K562 (cell line): ENCODE measurements at regions not wholly inside any gene's neighbourhood (a gene's known extent, or its start where the extent isn't known, plus 50 kb on each side); places are given as distances from the start of the nearest gene placed in this dataset.

ENCODE experiments used
- ATAC-seq: fragments of 200-7000 bp; cut with Tn5 transposase; 3 replicates; pipeline ENCODE4 v1.9.1; 2020; ENCODE audit warnings: moderate library complexity
- BruUV-seq: library from RNA; stranded (reverse); fragments of 400-500 nt; replicated peaks from 2 replicates; lab custom pipeline; 2021; lab: Mats Ljungman, UMichigan
- CTCF ChIA-PET: fragments of 300-600 bp; formaldehyde crosslinking; extraction: SDS; loops from one replicate; lab custom pipeline; 2021; ENCODE audit warnings: low intra/inter-chr PET ratio; lab: Yijun Ruan, JAX
- POLR2A ChIA-PET: fragments of 300-600, 350-650 bp; sonication (Branson Sonifier 250); formaldehyde crosslinking; extraction: SDS; loops from one replicate; lab custom pipeline; 2021; ENCODE audit warnings: antibody characterized with exemption, inconsistent platforms; lab: Yijun Ruan, JAX
- DNase-seq, 4 experiments: peaks; one replicate each; pipeline versions ENCODE4 v3.0.0 to v3.0.0-alpha.2; 2011 to 2018; ENCODE audit warnings: low spot score in 3 of 4, mixed read lengths in 3 of 4; ENCODE audit errors: extremely low read depth in 1 of 4
- FAIRE-seq: peaks from 2 replicates; lab custom pipeline; 2011; peaks lifted over from hg19 to GRCh38; lab: Jason Lieb, UNC
- H2AFZ ChIP-seq: 2 replicates; pipeline ENCODE4 v1.6.0; 2011; ENCODE audit warnings: low read depth, low read length, control low read depth, inconsistent platforms
- H3K27ac ChIP-seq: fragments of 200-600 bp; 3 replicates; pipeline ENCODE4 v1.8.0; 2011; ENCODE audit warnings: low read depth, mild to moderate bottlenecking, control low read depth, inconsistent platforms, low read length, moderate library complexity, mixed read lengths; ENCODE audit errors: extremely low read depth
- H3K27me3 ChIP-seq, 2 experiments: fragments of 300-600 bp in 1 of 2; 2 replicates in 1 of 2; 3 replicates in 1 of 2; pipeline versions ENCODE4 v1.6.0 to v1.8.0; 2011; ENCODE audit warnings: inconsistent platforms in 2 of 2, low read length in 2 of 2, mild to moderate bottlenecking in 1 of 2, mixed read lengths in 1 of 2, moderate library complexity in 1 of 2; ENCODE audit not compliant: control insufficient read depth in 2 of 2, insufficient read depth in 2 of 2
- H3K36me3 ChIP-seq: fragments of 300-600 bp; 3 replicates; pipeline ENCODE4 v1.8.0; 2011; ENCODE audit warnings: mild to moderate bottlenecking, low read length, inconsistent platforms; ENCODE audit not compliant: control insufficient read depth, insufficient read depth
- H3K4me1 ChIP-seq, 2 experiments: fragments of 200-600 bp in 1 of 2; replicated peaks in 1 of 2; 2 replicates in 1 of 2; 3 replicates in 1 of 2; pipeline versions ENCODE4 v1.5.1 to v1.8.0; 2011; ENCODE audit warnings: inconsistent platforms in 2 of 2, low read length in 2 of 2, mild to moderate bottlenecking in 1 of 2, mixed read lengths in 1 of 2, moderate library complexity in 1 of 2; ENCODE audit not compliant: control insufficient read depth in 2 of 2, insufficient read depth in 2 of 2
- H3K4me2 ChIP-seq: 2 replicates; pipeline ENCODE4 v1.6.1; 2011; ENCODE audit warnings: low read length, control low read depth, inconsistent platforms, mixed read lengths; ENCODE audit not compliant: insufficient read depth
- H3K4me3 ChIP-seq: fragments of 200-600 bp; sonication (generic), shearing (Covaris generic); 2 replicates; pipeline ENCODE4 v1.5.1; 2016; ENCODE audit warnings: control low read depth, inconsistent platforms
- H3K79me2 ChIP-seq: fragments of 200-600 bp; 3 replicates; pipeline ENCODE4 v1.8.0; 2011; ENCODE audit warnings: low read length, inconsistent platforms; ENCODE audit not compliant: control insufficient read depth, insufficient read depth
- H3K9ac ChIP-seq, 2 experiments: 2 replicates each; pipeline versions ENCODE4 v1.6.0 to v1.6.1; 2011; ENCODE audit warnings: low read depth in 2 of 2, low read length in 2 of 2, control low read depth in 1 of 2, inconsistent platforms in 1 of 2, mild to moderate bottlenecking in 1 of 2, mixed read lengths in 1 of 2; ENCODE audit not compliant: insufficient read depth in 1 of 2
- H3K9me1 ChIP-seq: one replicate; pipeline ENCODE4 v1.6.0; 2011; ENCODE audit warnings: inconsistent platforms, mild to moderate bottlenecking, low read length, moderate library complexity; ENCODE audit not compliant: control insufficient read depth, insufficient read depth
- H3K9me3 ChIP-seq: replicated peaks from 2 replicates; pipeline ENCODE4 v1.5.1; 2011; ENCODE audit warnings: low read depth, low read length, inconsistent platforms; ENCODE audit not compliant: control insufficient read depth, insufficient read depth
- H4K20me1 ChIP-seq: replicated peaks from 2 replicates; pipeline ENCODE4 v1.6.1; 2011; ENCODE audit warnings: low read length, inconsistent platforms, mixed read lengths; ENCODE audit not compliant: control insufficient read depth, insufficient read depth
- DDX20 ChIP-seq: fragments of 450-650 bp; IDR thresholded peaks from 2 replicates; pipeline ENCODE4 v1.6.1; 2016; ENCODE audit warnings: missing genetic modification characterization, low read depth, mild to moderate bottlenecking, missing compliant biosample characterization, moderate library complexity
- HOXB6 ChIP-seq: fragments of 250-450 bp; sonication (Bioruptor Pico); IDR thresholded peaks from 2 replicates; pipeline ENCODE4 v1.5.1; 2022; ENCODE audit warnings: mild to moderate bottlenecking, borderline replicate concordance
- HSF4 ChIP-seq: fragments of 250-450 bp; sonication (Bioruptor Pico); IDR thresholded peaks from 2 replicates; pipeline ENCODE4 v2.1.2; 2022; ENCODE audit warnings: mild to moderate bottlenecking, moderate library complexity, borderline replicate concordance
- KAT2B ChIP-seq: IDR thresholded peaks from one replicate; pipeline ENCODE4 v1.6.1; 2012; ENCODE audit warnings: low read depth, mild to moderate bottlenecking, control low read depth, inconsistent platforms, low read length, moderate library complexity
- LARP7 ChIP-seq: fragments of 450-650 bp; IDR thresholded peaks from 2 replicates; pipeline ENCODE4 v1.6.1; 2016
- MAFG ChIP-seq: fragments of 450-650 bp; conservative IDR thresholded peaks from 2 replicates; pipeline ENCODE4 v1.6.1; 2016; ENCODE audit warnings: missing genetic modification characterization, missing compliant biosample characterization
- MTA2 ChIP-seq: fragments of 450-650 bp; IDR thresholded peaks from 2 replicates; pipeline ENCODE4 v1.6.1; 2016; ENCODE audit warnings: low read depth
- MYC ChIP-seq, 2 experiments: fragments of 250-450 bp in 1 of 2; sonication (Bioruptor Pico) in 1 of 2; IDR thresholded peaks; 2 replicates each; pipeline versions ENCODE4 v1.5.1 to v1.6.1; 2012 to 2021; ENCODE audit warnings: low read depth in 2 of 2, borderline replicate concordance in 1 of 2, improper control_type of control experiment in 1 of 2, low read length in 1 of 2, mild to moderate bottlenecking in 1 of 2, moderate library complexity in 1 of 2
- PHF20 ChIP-seq: fragments of 450-650 bp; IDR thresholded peaks from 2 replicates; pipeline ENCODE4 v1.6.1; 2018; ENCODE audit not compliant: partially characterized antibody
- YBX1 ChIP-seq: fragments of 450-650 bp; IDR thresholded peaks from 2 replicates; pipeline ENCODE4 v1.7.1; 2016; ENCODE audit warnings: mild to moderate bottlenecking
- YY1 ChIP-seq, 3 experiments: IDR thresholded peaks; 2 replicates each; pipeline ENCODE4 v1.6.1; 2011; ENCODE audit warnings: low read length in 2 of 3, mild to moderate bottlenecking in 2 of 3, moderate library complexity in 2 of 3, borderline replicate concordance in 1 of 3, control low read depth in 1 of 3, low read depth in 1 of 3; ENCODE audit not compliant: insufficient read depth in 3 of 3, insufficient replicate concordance in 2 of 3, control insufficient read depth in 1 of 3, insufficient read length in 1 of 3; ENCODE audit errors: extremely low read depth in 1 of 3
- ZFP36 ChIP-seq: fragments of 150-350 bp; IDR thresholded peaks from 2 replicates; pipeline ENCODE4 v1.6.1; 2018; ENCODE audit warnings: low read length, low read depth; ENCODE audit not compliant: partially characterized antibody
- ZNF551 ChIP-seq: fragments of 250-450 bp; sonication (Bioruptor Pico); IDR thresholded peaks from 2 replicates; pipeline ENCODE4 v1.5.0; 2021; ENCODE audit warnings: mild to moderate bottlenecking, moderate library complexity
- WGBS: fragments of 100-300 bp; shearing (Covaris generic); methylation state at CpG from one replicate; pipeline ENCODE4 v1.1.6; 2016; ENCODE audit warnings: low coverage, mixed read lengths; ENCODE audit not compliant: insufficient coverage; ENCODE audit errors: missing lambda C conversion rate; 5-methylcytosine and 5-hydroxymethylcytosine counted together
- in situ Hi-C: fragments of 300-500 bp; cut with MboI; formaldehyde crosslinking; loops from 4 replicates; pipeline ENCODE4 v1.15.0; 2018; ENCODE audit warnings: inconsistent platforms, mixed read lengths
- intact Hi-C: fragments of 100-400 bp; cut with micrococcal nuclease; formaldehyde crosslinking; loops from 2 replicates; pipeline ENCODE4 v1.14.2; 2022
- TF ChIP-seq, protein P1 (sequence below), 2 experiments: fragments of 450-650 bp; formaldehyde crosslinking in 1 of 2; IDR thresholded peaks; 2 replicates each; pipeline versions ENCODE4 v1.4.0 to v1.6.1; 2014 to 2020; ENCODE audit warnings: mild to moderate bottlenecking in 2 of 2, borderline replicate concordance in 1 of 2, low read depth in 1 of 2

DNA sequence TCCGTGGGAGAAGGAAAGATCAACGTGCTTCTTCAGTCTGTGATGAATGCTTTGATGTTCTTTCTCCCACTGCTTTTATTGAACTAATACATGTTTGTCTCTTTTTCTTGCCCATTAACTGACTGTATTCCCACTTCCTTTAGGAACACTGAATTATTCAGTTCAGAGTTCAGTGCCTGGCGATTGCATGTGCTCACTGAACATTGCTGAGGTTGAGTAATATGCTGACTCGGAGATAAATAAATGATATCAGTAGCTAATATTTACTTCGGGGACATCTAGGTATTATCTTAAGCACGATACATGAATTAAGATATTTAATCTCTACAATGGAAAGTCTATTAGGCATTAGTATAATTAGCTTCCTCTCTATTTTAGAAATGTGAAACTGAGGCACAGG, 102.3 kb upstream of the OR5AK2 start:
- no peak overlapping the region for H3K9ac ChIP-seq
- no peaks in the 10 kb centered on the region for H3K4me1 ChIP-seq
- no peak overlapping the region for H2AFZ ChIP-seq
- under 1% methylated on average over 6 of the region's 6 CpGs for WGBS
- H3K4me2 ChIP-seq, result no peak overlapping the region
- in situ Hi-C loops, result no loop called here
- H3K9me3 ChIP-seq, result no peaks in the 10 kb centered on the region
- ATAC-seq (no peak), DNase-seq (no peak), FAIRE-seq (no peak)
- no peaks in the 10 kb centered on the region for H3K79me2 ChIP-seq
- H3K27me3 ChIP-seq, result no peaks in the 10 kb centered on the region
- POLR2A ChIA-PET, result no interaction called here
- no peak overlapping the region for H3K4me3 ChIP-seq
- H3K27ac ChIP-seq, result no peak overlapping the region
- BruUV-seq, result no TSS peak
- CTCF ChIA-PET, result no interaction called here
- no peaks in the 10 kb centered on the region for H4K20me1 ChIP-seq
- H3K9me1 ChIP-seq, result no peaks in the 10 kb centered on the region
- intact Hi-C loops, result no loop called here
- H3K36me3 ChIP-seq, result no peaks in the 10 kb centered on the region
- TF ChIP-seq ZNF551 (CRISPR knock-in tag), result no peak
- TF ChIP-seq DDX20, result no peak
- no peak for TF ChIP-seq MYC (IDR thresholded peaks at IDR 0.05; ENCODE audit: low read depth, low read length)
- TF ChIP-seq MYC (CRISPR knock-in tag; IDR thresholded peaks at IDR 0.05; ENCODE audit: borderline replicate concordance, low read depth), result no peak
- TF ChIP-seq, protein P1, sequence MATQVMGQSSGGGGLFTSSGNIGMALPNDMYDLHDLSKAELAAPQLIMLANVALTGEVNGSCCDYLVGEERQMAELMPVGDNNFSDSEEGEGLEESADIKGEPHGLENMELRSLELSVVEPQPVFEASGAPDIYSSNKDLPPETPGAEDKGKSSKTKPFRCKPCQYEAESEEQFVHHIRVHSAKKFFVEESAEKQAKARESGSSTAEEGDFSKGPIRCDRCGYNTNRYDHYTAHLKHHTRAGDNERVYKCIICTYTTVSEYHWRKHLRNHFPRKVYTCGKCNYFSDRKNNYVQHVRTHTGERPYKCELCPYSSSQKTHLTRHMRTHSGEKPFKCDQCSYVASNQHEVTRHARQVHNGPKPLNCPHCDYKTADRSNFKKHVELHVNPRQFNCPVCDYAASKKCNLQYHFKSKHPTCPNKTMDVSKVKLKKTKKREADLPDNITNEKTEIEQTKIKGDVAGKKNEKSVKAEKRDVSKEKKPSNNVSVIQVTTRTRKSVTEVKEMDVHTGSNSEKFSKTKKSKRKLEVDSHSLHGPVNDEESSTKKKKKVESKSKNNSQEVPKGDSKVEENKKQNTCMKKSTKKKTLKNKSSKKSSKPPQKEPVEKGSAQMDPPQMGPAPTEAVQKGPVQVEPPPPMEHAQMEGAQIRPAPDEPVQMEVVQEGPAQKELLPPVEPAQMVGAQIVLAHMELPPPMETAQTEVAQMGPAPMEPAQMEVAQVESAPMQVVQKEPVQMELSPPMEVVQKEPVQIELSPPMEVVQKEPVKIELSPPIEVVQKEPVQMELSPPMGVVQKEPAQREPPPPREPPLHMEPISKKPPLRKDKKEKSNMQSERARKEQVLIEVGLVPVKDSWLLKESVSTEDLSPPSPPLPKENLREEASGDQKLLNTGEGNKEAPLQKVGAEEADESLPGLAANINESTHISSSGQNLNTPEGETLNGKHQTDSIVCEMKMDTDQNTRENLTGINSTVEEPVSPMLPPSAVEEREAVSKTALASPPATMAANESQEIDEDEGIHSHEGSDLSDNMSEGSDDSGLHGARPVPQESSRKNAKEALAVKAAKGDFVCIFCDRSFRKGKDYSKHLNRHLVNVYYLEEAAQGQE (IDR thresholded peaks at IDR 0.05; ENCODE audit: borderline replicate concordance), result no peak
- TF ChIP-seq, protein P1 (CRISPR knock-in tag; IDR thresholded peaks at IDR 0.05; ENCODE audit: low read depth), result no peak
- no peak for TF ChIP-seq HSF4
- TF ChIP-seq HOXB6 (CRISPR knock-in tag), result no peak
- no peak for TF ChIP-seq YY1 (IDR thresholded peaks at IDR 0.05; ENCODE audit: borderline replicate concordance in 1 of 3, control insufficient read depth in 1 of 3, extremely low read depth in 1 of 3, insufficient read depth in 3 of 3, insufficient read length in 1 of 3, insufficient replicate concordance in 2 of 3, low read depth in 1 of 3, low read length in 2 of 3)
- no peak for TF ChIP-seq LARP7
- TF ChIP-seq PHF20, result no peak
- TF ChIP-seq YBX1, result no peak
- TF ChIP-seq MTA2, result no peak
- no peak for TF ChIP-seq KAT2B
- peak; percentile 43; the same call in 1 of the 2 replicates for TF ChIP-seq MAFG (tag)
- no peak for TF ChIP-seq ZFP36
